Stimulated activated CD4-positive, alpha-beta T cell treated with anti-CD3 and anti-CD28 coated beads, TNF-alpha, amount 100 ng/mL, for 1 hour (primary cell): ENCODE measurements at regions not wholly inside any gene's neighbourhood (a gene's known extent, or its start where the extent isn't known, plus 50 kb on each side); places are given as distances from the start of the nearest gene placed in this dataset.
"Not testable (repeated sequence)": the region's sequence is repeated elsewhere in the genome, so short reads cannot be mapped to it uniquely, and the experiment has no call there.

Experiments
- DNase-seq, 3 donors: peaks; one replicate each; pipeline ENCODE4 v3.0.0-alpha.2; 2020; ENCODE audit warnings: low read depth in 3 of 3, low spot score in 1 of 3

DNA sequence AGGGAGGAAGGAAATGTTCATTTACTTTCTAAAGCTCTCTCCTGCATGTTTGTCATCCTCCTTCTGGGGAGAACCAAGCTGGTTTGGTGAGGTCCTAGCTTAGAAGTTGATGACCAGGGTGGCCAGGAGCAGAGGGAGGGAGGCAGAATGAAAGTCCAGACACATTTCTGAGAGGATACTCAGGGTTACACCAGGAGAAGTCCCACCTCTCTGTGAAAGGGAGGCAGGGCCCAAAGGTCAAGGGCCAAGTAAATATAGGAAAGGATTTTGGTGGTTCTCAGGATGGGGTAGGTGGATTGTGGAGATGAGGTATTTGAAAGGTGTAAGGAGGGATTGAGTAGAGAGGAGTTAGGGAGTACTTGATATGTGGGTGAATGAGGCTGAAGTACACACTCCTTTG is 58.0 kb upstream of the FBXO11 start:
- DNase-seq: no peak

DNA sequence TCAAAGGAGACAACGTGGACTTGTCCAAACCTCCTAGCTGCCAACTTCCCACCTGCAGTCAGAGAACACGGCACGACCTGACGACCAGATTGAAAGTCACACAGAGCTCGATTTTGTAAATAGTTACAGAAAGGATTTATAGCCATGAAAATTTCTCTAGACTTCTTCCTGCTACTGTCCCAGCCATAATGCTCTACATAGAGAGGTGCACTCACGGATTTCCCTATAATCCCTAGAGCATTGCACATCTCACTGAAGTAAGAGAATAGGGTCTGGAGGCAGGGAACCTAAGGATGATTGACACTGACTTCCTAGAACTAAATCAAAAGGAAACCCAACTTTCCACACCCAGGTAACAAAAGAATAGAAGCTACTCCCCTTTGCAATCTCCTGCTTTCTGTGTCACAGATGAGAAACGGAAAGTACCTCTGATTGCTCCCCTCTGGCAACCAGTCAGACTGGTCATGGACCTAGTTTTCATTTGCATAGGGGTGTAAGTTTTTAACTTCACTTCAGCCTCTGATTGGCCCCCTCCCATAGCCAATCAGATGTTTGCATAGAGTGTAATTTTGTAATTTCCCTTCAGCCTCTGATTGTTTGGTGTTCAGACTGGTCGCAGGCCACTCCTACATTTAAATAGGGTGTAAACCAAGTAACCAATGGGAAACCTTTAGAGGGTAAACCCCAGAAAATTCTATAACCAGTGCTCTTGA is 58.6 kb upstream of the FBXO11 start:
- DNase-seq: no peak

DNA sequence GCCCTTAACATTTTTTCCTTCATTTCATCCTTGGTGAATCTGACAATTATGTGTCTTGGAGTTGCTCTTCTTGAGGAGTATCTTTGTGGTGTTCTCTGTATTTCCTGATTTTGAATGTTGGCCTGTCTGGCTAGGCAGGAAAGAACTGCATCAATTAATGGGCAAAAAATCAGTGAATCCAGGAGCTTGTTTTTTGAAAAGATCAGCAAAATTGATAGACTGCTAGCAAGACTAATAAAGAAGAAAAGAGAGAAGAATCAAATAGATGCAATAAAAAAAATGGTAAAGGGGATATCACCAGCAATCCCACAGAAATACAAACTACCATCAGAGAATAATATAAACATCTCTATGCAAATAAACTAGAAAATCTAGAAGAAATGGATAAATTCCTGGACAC is 70.4 kb upstream of the FBXO11 start:
- not testable (repeated sequence) for DNase-seq

DNA sequence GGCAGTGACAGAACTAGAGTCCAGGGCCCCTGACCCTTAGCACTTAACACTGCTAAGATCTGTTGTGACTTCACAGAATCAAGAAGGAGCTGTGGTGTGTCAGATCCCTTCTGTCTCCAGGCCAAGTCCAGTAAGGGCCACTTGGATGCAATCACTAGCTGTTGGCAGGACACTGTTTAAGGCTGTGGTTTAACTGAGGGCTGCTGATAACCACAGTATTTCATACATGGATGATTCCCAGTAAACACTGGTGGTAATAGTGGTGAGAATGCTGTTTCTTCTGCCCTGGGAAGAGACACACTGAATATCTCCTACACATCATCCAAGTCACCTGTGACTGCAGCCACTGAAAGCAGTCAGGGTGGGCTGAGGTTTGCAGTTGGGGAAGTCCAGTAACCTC is 77.7 kb upstream of the FBXO11 start:
- DNase-seq: no peak

DNA sequence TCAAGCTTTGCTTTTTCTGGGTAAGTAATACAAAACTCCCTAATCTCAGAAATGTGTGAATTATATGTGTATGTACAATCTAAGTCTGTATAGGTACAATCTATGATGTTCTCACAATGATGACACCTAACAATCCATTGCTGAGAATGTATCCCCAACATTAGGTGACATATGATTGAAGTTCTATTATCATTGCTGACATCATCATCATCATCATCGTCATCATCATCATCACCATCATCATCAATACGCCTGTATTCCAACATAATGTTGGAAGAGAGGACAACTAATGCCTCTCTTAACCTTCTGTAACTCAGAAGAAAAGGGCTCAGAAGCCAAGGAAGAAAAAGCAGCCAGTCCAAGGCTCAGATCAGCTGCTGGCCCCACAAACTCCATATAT is 84.2 kb upstream of the FBXO11 start:
- DNase-seq: no peak

DNA sequence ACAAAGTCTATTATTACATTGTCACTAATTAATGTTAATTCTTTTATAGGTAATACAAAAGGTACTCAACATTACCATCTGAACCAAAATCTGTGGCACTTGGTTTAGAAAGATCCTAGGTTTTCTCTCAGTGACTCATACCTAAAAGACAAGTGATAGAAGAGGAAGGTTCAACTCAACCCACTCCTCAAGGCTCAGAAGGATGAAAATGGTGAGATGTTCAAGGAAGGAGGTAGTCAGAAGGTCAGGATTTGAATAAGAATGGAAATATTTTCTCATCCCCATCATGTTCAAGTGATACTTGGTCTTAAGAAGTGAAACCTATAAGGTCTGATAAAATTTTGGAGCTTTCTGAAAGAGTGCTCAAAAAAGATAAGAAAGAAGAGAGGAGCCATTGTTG is 86.4 kb upstream of the FBXO11 start:
- no peak for DNase-seq

DNA sequence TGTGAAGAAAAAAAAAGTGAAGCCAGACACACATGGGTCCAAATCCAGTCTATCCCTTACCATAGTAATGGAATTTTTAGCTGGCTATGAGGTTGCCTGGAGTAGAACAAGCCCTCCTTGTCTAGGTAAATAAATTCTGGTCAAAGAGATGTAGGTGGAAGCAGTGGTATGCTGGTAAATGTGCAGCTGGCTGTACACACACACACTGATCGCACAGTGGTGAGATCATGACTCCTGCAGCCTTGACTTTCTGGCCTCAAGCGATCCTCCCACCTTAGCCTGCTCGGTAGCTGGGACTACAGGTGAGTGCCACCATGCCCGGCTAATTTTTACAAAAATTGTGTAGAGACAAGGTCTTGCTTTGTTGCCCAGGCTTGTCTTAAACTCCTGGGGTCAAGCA is 90.5 kb upstream of the FBXO11 start:
- no peak for DNase-seq

DNA sequence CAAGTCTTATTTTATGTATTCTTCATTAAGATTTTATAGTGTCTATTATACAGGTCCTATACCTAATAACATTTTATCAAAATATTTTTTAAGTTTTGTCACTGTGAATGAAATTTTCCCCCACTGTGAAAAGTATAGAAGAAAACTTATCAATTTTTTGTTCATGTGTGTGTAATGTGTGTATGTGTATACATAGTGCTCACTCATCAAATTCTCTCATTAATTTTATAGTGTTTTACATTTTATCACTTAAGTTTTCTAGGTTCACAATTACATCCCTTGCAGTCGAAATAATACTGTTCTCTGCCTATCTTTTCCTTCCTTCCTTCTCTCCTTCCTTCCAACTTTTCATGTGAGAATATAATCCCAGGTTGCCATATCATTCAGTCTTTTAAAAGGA is 93.2 kb upstream of the FBXO11 start:
- DNase-seq: no peak

DNA sequence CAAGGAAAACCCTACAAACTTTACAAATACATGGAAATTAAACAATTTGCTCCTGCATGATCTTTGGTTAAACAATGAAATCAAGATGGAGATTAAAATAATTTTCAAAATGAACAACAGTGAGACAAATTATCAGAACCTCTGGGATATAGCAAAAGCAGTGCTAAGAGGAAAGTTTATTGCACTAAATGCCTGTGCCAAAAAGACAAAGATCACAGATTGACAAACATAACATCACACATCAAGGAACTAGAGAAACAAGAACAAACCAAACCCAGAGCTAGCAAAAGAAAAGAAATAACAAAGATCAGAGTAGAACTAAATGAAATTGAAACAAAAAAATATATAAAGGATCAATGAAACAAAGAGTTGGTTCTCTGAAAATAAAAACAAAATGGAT is 95.2 kb upstream of the FBXO11 start:
- DNase-seq: no peak

DNA sequence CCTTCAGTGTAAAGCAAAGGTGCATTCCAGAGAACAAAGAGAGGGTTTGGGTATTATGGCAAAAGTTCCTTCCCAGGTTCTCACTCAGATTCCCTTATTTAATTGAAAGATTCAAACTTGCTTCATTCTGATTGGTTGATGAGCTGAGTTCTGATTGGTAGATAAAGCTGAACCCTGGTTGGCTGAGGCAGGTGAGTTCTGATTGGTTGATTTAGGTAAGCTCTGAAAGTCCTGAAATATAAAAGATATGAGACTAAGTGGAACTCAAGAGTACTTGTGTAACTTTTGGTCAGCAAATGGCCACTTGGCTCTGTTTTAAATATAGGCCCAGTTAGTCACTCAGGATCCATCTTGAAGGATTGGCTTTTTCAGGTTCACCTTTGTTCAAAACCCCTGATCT is 99.8 kb upstream of the FBXO11 start:
- no peak for DNase-seq

DNA sequence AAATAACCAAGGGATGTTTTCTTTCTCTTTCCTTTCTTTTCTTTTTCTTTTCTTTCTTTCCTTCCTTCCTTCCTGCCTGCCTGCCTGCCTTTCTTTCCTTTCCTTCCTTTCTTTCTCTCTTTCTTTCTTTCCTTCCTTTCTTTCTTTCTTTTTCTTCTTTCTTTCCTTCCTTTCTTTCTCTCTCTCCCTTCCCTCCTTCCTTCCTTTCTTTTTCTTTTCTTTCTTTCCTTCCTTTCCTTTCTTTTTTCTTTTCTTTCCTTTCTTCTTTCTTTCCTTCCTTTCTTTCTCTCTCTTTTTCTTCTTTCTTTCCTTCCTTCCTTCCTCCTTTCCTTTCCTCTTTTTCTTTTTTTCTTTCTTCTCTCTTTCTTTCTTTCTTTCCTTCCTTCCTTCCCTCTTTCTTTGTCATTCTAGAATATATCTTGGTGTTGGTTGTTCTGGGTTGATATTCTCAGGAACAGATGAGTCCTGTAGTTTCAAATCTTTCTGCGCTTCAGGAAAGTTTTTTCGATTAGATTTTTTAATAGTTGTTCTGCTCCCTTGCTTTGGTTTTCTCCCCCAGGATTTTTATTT is 101.5 kb upstream of the FBXO11 start:
- no peak for DNase-seq

DNA sequence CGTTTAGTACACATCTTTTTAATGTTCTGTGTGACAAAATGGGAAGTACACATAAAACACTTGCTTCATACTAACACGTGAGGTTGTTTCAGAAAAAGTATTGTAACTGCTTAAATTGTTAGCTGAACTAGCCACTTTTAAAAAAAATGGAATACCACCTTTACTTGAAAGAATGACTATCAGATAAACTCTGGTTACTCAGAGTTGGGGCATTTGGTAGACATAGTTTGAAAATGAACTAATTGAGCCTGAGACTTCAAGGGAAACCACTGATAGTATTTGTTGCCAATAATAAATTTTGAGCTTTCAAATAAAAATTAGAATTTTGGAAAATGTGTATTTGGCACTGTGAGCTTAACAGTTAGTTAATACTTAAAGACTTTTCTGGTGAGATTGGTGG is 103.0 kb upstream of the FBXO11 start:
- no peak for DNase-seq

DNA sequence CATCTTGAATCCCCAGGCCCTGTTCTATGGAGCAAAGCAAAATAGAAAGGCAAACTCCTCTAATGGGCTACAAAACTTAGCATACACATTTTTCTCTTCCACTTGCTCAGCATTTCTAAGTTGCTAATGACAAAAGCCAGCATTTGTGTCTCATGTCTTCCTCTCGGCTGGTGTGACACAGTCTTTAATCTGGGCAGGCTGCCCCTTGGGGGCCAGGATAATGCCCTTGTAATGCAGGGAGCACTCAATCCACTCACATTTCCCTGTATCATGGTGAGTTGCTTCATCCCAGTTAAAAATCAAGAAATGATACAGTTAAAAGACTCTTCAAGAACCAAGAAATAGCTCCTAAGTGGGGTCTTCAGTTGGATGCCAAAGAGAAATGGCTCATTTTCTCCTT is 109.1 kb upstream of the FBXO11 start:
- no peak for DNase-seq

DNA sequence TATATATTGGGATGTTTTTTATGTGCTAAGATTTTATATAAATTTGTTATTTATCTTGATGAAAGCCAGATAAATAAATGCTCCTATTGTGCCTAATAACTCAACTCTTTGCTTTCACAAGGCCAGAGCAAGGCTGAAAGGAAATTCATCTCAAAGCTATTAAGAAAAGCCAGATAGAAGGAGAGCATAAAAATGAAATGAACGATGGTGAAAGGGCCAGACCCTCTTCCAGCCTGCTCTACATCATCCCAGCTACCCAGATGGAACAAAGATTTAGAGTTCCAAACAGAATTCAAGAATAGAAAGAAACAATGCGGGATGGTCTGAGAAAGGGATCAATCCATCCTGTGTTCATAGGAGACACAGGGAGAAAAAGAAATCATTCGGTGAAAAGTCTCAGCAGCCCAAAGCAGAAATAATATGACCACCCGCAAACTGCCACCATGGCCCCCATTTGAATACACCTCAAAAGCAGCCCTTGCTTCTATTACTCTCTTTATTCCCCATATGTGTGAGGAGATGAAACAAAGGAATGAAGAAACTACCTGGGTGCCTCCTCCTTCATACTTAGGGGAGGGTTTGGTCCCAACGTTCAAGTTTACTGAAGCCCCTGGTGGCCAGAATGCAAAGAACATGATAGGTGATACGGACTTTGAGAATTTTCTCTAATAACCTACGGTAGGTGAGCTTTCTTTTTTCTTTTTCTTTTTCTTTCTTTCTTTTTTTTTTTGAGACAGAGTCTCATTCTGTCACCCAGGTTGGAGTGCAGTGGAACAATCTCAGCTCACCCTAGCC is 110.1 kb upstream of the FBXO11 start:
- DNase-seq: no peak

DNA sequence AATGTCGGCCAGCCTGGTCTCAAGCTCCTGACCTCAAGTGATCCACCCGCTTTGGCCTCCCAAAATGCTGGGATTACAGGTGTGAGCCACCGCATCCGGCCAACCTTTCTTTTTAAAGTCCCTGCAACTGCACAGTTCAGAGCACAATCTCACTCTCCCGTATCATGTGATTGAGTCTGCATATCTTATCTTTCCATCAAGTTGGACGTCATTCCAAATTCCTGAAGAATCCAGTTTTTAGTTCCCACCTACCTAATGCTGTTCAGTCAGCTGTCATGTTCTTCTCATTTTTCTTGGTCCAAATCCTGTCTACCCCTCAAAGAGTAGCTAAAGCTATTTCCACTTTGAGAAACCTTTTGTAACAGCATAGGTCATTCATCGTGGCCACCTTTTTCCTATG is 110.8 kb upstream of the FBXO11 start:
- no peak for DNase-seq

DNA sequence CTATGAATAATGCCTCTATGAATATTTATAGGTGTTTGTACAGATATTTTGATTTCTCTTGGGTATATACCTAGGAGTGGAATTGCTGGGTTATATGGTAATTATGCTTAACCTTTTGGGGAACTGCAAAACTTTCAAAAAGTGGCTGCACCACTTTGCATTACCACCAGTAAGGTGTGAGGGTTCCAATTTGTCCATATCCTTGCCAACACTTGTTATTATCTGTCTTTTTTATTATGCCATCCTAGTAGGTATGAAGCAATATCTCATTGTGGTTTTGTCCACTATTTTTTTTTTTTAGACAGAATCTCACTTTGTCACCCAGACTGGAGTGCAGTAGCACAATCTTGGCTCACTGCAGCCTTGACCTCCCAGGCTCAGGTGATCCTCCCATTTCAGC is 112.2 kb upstream of the FBXO11 start:
- DNase-seq: no peak

DNA sequence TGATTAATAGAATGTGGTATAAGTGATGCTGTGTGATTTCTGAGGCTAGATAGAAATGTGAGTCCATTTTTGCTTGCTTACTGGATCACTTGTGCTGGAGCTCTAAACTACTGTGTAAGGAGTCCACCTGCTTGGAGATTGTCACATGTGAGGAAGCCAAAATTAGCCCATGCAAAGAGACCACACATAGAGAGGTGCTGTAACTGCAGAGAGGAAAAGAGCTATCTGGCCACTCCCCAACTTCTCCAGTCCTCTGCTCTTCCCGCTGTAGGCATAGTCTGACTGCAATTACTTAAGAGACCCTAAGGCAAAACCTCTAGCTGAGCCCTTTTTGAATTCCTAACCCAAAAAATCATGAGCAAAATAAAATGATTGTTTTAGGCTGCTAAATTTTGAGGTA is 120.6 kb upstream of the FBXO11 start:
- no peak for DNase-seq

DNA sequence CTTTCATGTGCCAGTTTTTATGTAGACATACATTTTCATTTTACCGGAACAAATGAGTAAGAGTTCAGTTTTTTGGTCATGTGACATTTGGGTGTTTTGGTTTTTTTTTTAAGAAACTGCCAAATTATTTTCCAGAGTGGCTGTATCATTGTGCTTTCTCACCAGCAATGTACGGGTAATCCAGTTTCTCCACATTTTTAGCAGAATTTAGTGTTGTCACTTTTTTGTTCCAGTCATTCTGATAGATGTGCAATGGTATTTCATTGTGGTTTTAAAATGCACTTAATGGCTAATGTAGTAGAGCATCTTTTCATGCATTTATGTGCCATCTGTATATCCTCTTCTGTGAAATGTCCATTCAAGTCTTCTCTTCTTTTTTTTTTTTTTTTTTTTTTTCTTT is 126.5 kb upstream of the FBXO11 start:
- DNase-seq: no peak

DNA sequence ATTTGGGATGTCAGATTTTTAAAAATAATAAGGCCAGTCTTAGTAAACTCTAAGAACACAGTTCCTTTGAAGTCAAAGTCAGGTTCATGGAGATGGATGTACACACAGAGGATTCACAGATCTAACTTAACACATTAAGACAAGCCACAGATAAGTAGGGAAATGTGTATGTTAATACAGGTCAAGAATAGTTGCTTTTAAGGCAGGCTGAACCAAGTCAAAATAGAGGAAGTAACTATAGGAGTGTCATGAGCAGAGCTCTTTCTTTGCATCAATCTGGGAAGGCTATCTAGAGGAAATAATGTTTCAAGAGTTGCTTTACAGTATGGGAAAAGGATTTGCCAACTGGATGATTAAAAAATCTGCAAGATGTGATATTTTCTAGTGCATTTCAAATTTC is 128.0 kb upstream of the FBXO11 start:
- no peak for DNase-seq

DNA sequence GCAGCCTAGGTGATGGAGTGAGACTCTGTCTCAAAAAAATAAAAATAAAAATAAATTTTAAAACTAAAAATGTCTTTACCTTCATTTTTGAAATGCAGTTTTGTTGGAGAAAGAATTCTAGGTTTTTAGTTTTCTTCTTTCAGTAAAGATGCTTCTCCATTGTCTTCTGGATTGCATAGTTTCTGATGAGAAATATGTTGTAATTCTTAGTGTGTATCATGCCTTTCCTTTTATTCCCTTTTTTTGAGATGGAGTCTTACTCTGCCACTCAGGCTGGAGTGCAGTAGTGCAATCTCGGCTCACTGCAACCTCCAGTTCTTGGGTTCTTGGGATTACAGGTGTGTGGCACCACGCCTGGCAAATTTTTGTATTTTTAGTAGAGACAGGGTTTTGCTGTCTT is 130.0 kb upstream of the FBXO11 start:
- no peak for DNase-seq

DNA sequence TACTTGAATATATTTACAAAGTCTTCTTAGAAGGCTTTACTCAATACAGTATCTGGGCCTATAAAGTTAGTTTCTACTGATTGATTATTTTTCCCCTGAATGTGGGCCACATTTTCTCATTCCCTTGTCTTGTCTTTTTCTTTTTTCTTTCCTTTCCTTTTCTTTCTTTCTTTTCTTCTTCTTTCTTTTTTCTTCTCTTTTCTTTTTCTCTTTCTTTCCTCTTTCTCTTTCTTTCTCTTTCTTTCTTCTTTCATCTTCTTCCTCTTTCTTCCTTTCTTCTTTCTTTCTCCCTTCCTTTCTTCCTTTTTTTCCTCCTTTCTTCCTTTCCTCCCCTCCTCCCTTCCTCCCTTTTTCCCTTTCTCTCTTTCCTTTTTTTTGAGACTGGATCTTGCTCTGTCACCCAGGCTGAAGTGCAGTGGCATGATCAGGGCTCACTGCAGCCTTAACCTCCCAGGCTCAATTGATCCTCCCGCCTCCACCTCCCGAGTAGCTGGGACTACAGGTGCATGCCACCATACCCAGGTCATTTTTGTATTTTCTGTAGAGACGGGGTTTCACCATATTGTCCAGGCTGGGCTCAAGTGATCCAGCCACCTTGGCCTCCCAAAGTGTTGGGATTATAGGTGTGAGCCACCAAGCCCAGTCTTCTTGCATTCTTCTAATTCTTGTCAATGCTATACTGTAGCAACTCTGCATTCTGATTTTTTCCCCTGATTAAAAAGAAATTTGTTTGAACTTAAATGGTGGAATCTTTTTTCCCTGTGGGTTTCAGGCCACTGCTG is 133.1 kb upstream of the FBXO11 start:
- no peak for DNase-seq
